H1 (cell line): ENCODE measurements at regions not wholly inside any gene's neighbourhood (a gene's known extent, or its start where the extent isn't known, plus 50 kb on each side); places are given as distances from the start of the nearest gene placed in this dataset.

Experiments
- CTCF ChIP-seq, 3 experiments: IDR thresholded peaks; 1 replicate in 2 of 3; 2 replicates in 1 of 3; pipeline versions ENCODE4 v1.5.1 to v1.6.1; 2011; ENCODE audit warnings: low read length in 3 of 3, mild to moderate bottlenecking in 3 of 3, inconsistent platforms in 2 of 3, low read depth in 1 of 3, moderate library complexity in 1 of 3; ENCODE audit not compliant: insufficient read depth in 1 of 3; ENCODE audit errors: control extremely low read depth in 1 of 3
- EZH2 ChIP-seq: fragments of 200-600 bp; sonication (generic); IDR thresholded peaks from 2 replicates; pipeline ENCODE4 v1.7.1; 2012; ENCODE audit warnings: low read depth, mild to moderate bottlenecking, moderate library complexity, low read length, inconsistent platforms; ENCODE audit not compliant: severe bottlenecking
- GABPA ChIP-seq: IDR thresholded peaks from 2 replicates; pipeline ENCODE4 v1.6.1; 2011; ENCODE audit warnings: mild to moderate bottlenecking, low read length, moderate library complexity, borderline replicate concordance; ENCODE audit not compliant: insufficient read depth
- GTF2F1 ChIP-seq: IDR thresholded peaks from 2 replicates; pipeline ENCODE4 v1.6.1; 2012; ENCODE audit warnings: low read depth, low read length, improper control_type of control experiment, borderline replicate concordance
- POLR2A ChIP-seq, 2 experiments: IDR thresholded peaks; 1 replicate in 1 of 2; 2 replicates in 1 of 2; pipeline ENCODE4 v1.6.1; 2011; ENCODE audit warnings: low read depth in 2 of 2, low read length in 2 of 2, mild to moderate bottlenecking in 2 of 2; ENCODE audit errors: control extremely low read depth in 1 of 2
- POLR2AphosphoS5 ChIP-seq: IDR thresholded peaks from 2 replicates; pipeline ENCODE4 v1.6.1; 2011; ENCODE audit warnings: low read depth, low read length
- RAD21 ChIP-seq, 2 experiments: IDR thresholded peaks in 1 of 2; conservative IDR thresholded peaks in 1 of 2; 2 replicates each; pipeline ENCODE4 v1.6.1; 2011; ENCODE audit warnings: low read depth in 2 of 2, low read length in 2 of 2, improper control_type of control experiment in 1 of 2, inconsistent platforms in 1 of 2, mild to moderate bottlenecking in 1 of 2, moderate library complexity in 1 of 2
- RFX5 ChIP-seq: IDR thresholded peaks from 2 replicates; pipeline ENCODE4 v1.6.1; 2011; ENCODE audit warnings: low read depth, low read length, improper control_type of control experiment, borderline replicate concordance
- SIN3A ChIP-seq, 2 experiments: IDR thresholded peaks in 1 of 2; conservative IDR thresholded peaks in 1 of 2; 2 replicates each; pipeline ENCODE4 v1.6.1; 2011 to 2012; ENCODE audit warnings: low read length in 2 of 2, improper control_type of control experiment in 1 of 2, low read depth in 1 of 2, mild to moderate bottlenecking in 1 of 2
- SP1 ChIP-seq: IDR thresholded peaks from 2 replicates; pipeline ENCODE4 v1.6.1; 2011; ENCODE audit warnings: low read depth, low read length
- SUZ12 ChIP-seq: fragments of 200-600 bp; sonication (generic); IDR thresholded peaks from 2 replicates; pipeline ENCODE4 v1.6.1; 2012; ENCODE audit warnings: mild to moderate bottlenecking, inconsistent platforms, low read length, moderate library complexity, mixed read lengths
- YY1 ChIP-seq: IDR thresholded peaks from 2 replicates; pipeline ENCODE4 v1.6.1; 2011; ENCODE audit warnings: low read depth, mild to moderate bottlenecking, low read length

- TF ChIP-seq CTCF (IDR thresholded peaks at IDR 0.05; ENCODE audit: control extremely low read depth in 1 of 3, insufficient read depth in 1 of 3, low read depth in 1 of 3, low read length in 3 of 3) (no peak), GABPA (no peak), POLR2AphosphoS5 (no peak), POLR2A (IDR thresholded peaks at IDR 0.05; ENCODE audit: control extremely low read depth in 1 of 2, low read depth in 2 of 2, low read length in 2 of 2) (no peak), RAD21 (IDR thresholded peaks at IDR 0.05 in 1 of 2, conservative IDR thresholded peaks at IDR 0.05 in 1 of 2; ENCODE audit: low read depth in 2 of 2, low read length in 2 of 2) (no peak), RFX5 (no peak), SUZ12 (no peak), SIN3A (conservative IDR thresholded peaks at IDR 0.05 in 1 of 2, IDR thresholded peaks at IDR 0.05 in 1 of 2; ENCODE audit: low read depth in 1 of 2, low read length in 2 of 2) (no peak), GTF2F1 (no peak), YY1 (no peak), SP1 (no peak), EZH2 (no peak)
Measured at GRCh38 chr17:72494566-72494965, 373.7 kb downstream of the SOX9 start.
